Heart left ventricle (tissue), 16 donors: ENCODE measurements at regions not wholly inside any gene's neighbourhood (a gene's known extent, or its start where the extent isn't known, plus 50 kb on each side); places are given as distances from the start of the nearest gene placed in this dataset.
"Not testable (repeated sequence)": the region's sequence is repeated elsewhere in the genome, so short reads cannot be mapped to it uniquely, and the experiment has no call there.

Experiments used
- ATAC-seq, 4 donors: fragments of 200-7000 bp; cut with Tn5 transposase; one replicate each; pipeline ENCODE4 v1.9.1; 2020 to 2022; ENCODE audit warnings: moderate library complexity in 4 of 4, mild to moderate bottlenecking in 3 of 4, moderate number of reproducible peaks in 1 of 4
- DNase-seq, 5 donors: peaks; one replicate each; pipeline ENCODE4 v3.0.0-alpha.2; 2020
- H3K27ac ChIP-seq, 12 donors: fragments of 200-600 bp; sonication (generic) in 4 of 12; one replicate each; pipeline versions ENCODE4 v1.5.0 to v1.8.0; 2016 to 2022; ENCODE audit warnings: mild to moderate bottlenecking in 2 of 12
- H3K27me3 ChIP-seq, 9 donors: fragments of 200-600 bp; sonication (generic) in 2 of 9; one replicate each; pipeline versions ENCODE4 v1.5.1 to v1.8.0; 2016 to 2022; ENCODE audit warnings: mild to moderate bottlenecking in 3 of 9
- H3K36me3 ChIP-seq, 9 donors: fragments of 200-600 bp; sonication (generic) in 2 of 9; one replicate each; pipeline versions ENCODE4 v1.5.0 to v1.8.0; 2018 to 2022; ENCODE audit warnings: mild to moderate bottlenecking in 2 of 9
- H3K4me1 ChIP-seq, 12 donors: fragments of 200-600 bp; sonication (generic) in 4 of 12; one replicate each; pipeline versions ENCODE4 v1.5.0 to v1.8.0; 2016 to 2022; ENCODE audit warnings: mild to moderate bottlenecking in 3 of 12
- H3K4me3 ChIP-seq, 12 donors: fragments of 200-600 bp; sonication (generic) in 4 of 12; one replicate each; pipeline versions ENCODE4 v1.5.0 to v1.8.0; 2017 to 2022; ENCODE audit warnings: mild to moderate bottlenecking in 9 of 12, moderate library complexity in 4 of 12
- H3K9me3 ChIP-seq, 12 donors: fragments of 200-600 bp; sonication (generic) in 4 of 12; one replicate each; pipeline versions ENCODE4 v1.5.0 to v1.8.0; 2016 to 2022; ENCODE audit warnings: mild to moderate bottlenecking in 1 of 12
- WGBS, 4 donors: extraction: QIAGEN DNeasy Blood & Tissue Kit in 2 of 4; methylation state at CpG; one replicate each; pipeline versions ENCODE4 v1.1.5 to v1.1.7; 2013 to 2018; 5-methylcytosine and 5-hydroxymethylcytosine counted together
- intact Hi-C, 10 donors: fragments of 100-400 bp; cut with DNase I; formaldehyde crosslinking; loops; one replicate each; pipeline versions ENCODE4 v1.11.1 to v1.14.2; 2022
- donor health status: ischemic (EF 13 %, LVEDD 7.1; RV severe dilation, severe dysfunction).
- donor health status: healthy with polysubstance abuse.
- donor health status: DM: no; HTN: yes; CAD: no.
- donor health status: DM: no; HTN: no; CAD: no.
- donor health status: ischemic (EF 25% LVEDD 6.9; RV normal size, moderate dysfunction).
- donor health status: ischemic (EF 25% LVEDD 5.7; RV mildly dilated, moderate dysfunction).
- donor health status: healthy.
- donor health status: DM: yes; HTN: yes; CAD: no.
- donor health status: ischemic (EF 35%, LVEDD 5.7; RV mildly dilated, moderate dysfunction).
- donor health status: nonischemic (EF 11% LVEDD 7.7; RV severe dilation, severe dysfunction).
- donor health status: DM: yes; HTN: yes; CAD: no.
- donor health status: PGD.
- donor health status: ischemic (EF 29% LVEDD 5.4; RV normal size, mild dysfunction).
- donor health status: nonischemic (EF 23%, LVEDD 6.1; RV moderate dilation, normal function).

- H3K9me3 ChIP-seq, H3K27me3 ChIP-seq, ATAC-seq, DNase-seq, intact Hi-C loops, H3K27ac ChIP-seq, H3K4me1 ChIP-seq, H3K4me3 ChIP-seq, H3K36me3 ChIP-seq: not testable (repeated sequence)
- WGBS, 4 donors = 92 to 95% (median 93%) methylated on average over 3 to 4 of the region's 4 CpGs
Observed at GRCh38 chr2:87436007-87436406, 311.9 kb upstream of the PLGLB2 start.

GRCh38 chr2:87437701-87438260, 310.1 kb upstream of the PLGLB2 start:
- 18 to 34% (median 21%) methylated on average over 2 to 4 of the region's 4 CpGs for WGBS, 4 donors
- H3K4me1 ChIP-seq, DNase-seq, H3K9me3 ChIP-seq, H3K27ac ChIP-seq, H3K36me3 ChIP-seq, H3K4me3 ChIP-seq, intact Hi-C loops, H3K27me3 ChIP-seq: not testable (repeated sequence)
- peak; percentile 52 to 82 (median 60) for ATAC-seq

- intact Hi-C loops, ATAC-seq, H3K9me3 ChIP-seq, H3K4me1 ChIP-seq, H3K4me3 ChIP-seq, H3K27me3 ChIP-seq, DNase-seq, H3K36me3 ChIP-seq: not testable (repeated sequence)
- H3K27ac ChIP-seq = peak overlapping the region in 1 of 12 donors; percentile 48
- WGBS, 4 donors = 86 to 97% (median 92%) methylated on average over 2 to 6 of the region's 6 CpGs
Observed at GRCh38 chr2:87438780-87439454, 309.0 kb upstream of the PLGLB2 start.

GRCh38 chr2:87439617-87440204, 308.2 kb upstream of the PLGLB2 start:
- H3K27me3 ChIP-seq, H3K9me3 ChIP-seq, DNase-seq, H3K4me3 ChIP-seq, H3K36me3 ChIP-seq, ATAC-seq, intact Hi-C loops, H3K4me1 ChIP-seq: not testable (repeated sequence)
- H3K27ac ChIP-seq = peak overlapping the region in 1 of 12 donors; percentile 46
- 82 to 88% (median 86%) methylated on average over 6 to 7 of the region's 7 CpGs for WGBS, 4 donors

GRCh38 chr2:87440650-87441049, 307.2 kb upstream of the PLGLB2 start:
- DNase-seq, H3K4me1 ChIP-seq, H3K36me3 ChIP-seq, H3K4me3 ChIP-seq, intact Hi-C loops, H3K27me3 ChIP-seq, H3K27ac ChIP-seq, H3K9me3 ChIP-seq, ATAC-seq: not testable (repeated sequence)
- WGBS, 4 donors = 82 to 98% (median 96%) methylated on average over 2 of the region's 2 CpGs

- H3K4me1 ChIP-seq, ATAC-seq, H3K27me3 ChIP-seq, H3K27ac ChIP-seq, H3K4me3 ChIP-seq, DNase-seq, H3K36me3 ChIP-seq, H3K9me3 ChIP-seq, intact Hi-C loops: not testable (repeated sequence)
- 93 to 96% (median 94%) methylated on average over 6 of the region's 6 CpGs for WGBS, 4 donors
Observed at GRCh38 chr2:87441375-87441774, 306.5 kb upstream of the PLGLB2 start.

- H3K4me3 ChIP-seq, H3K36me3 ChIP-seq, H3K27me3 ChIP-seq, DNase-seq, intact Hi-C loops, ATAC-seq, H3K9me3 ChIP-seq, H3K27ac ChIP-seq, H3K4me1 ChIP-seq: not testable (repeated sequence)
- WGBS, 4 donors = 59 to 90% (median 85%) methylated on average over 2 to 5 of the region's 6 CpGs
Observed at GRCh38 chr2:87442983-87443577, 304.8 kb upstream of the PLGLB2 start.

GRCh38 chr2:87444951-87445350, 302.9 kb upstream of the PLGLB2 start:
- H3K9me3 ChIP-seq, DNase-seq, ATAC-seq, H3K4me3 ChIP-seq, H3K27me3 ChIP-seq, H3K36me3 ChIP-seq, H3K4me1 ChIP-seq, intact Hi-C loops, H3K27ac ChIP-seq: not testable (repeated sequence)
- 68 to 85% (median 70%) methylated on average over 3 of the region's 3 CpGs for WGBS, 4 donors

GRCh38 chr2:87445613-87446312, 302.1 kb upstream of the PLGLB2 start:
- H3K36me3 ChIP-seq, H3K9me3 ChIP-seq, DNase-seq, H3K27me3 ChIP-seq, H3K4me1 ChIP-seq, H3K4me3 ChIP-seq, intact Hi-C loops, H3K27ac ChIP-seq: not testable (repeated sequence)
- WGBS, 4 donors = 66 to 80% (median 69%) methylated on average over 1 to 3 of the region's 5 CpGs
- ATAC-seq = peak in 1 of 4 donors; percentile 42

GRCh38 chr2:87446313-87446696, 301.6 kb upstream of the PLGLB2 start:
- H3K27me3 ChIP-seq, H3K9me3 ChIP-seq, H3K27ac ChIP-seq, ATAC-seq, H3K4me3 ChIP-seq, H3K36me3 ChIP-seq, DNase-seq, intact Hi-C loops, H3K4me1 ChIP-seq: not testable (repeated sequence)
- WGBS, 4 donors = no CpG with 5 or more reads among the region's 1 CpG
